WTC11 (cell line): ENCODE measurements at regions not wholly inside any gene's neighbourhood (a gene's known extent, or its start where the extent isn't known, plus 50 kb on each side); places are given as distances from the start of the nearest gene placed in this dataset.
A peak's percentile ranks its signal among the peaks of the same experiment; 100 is the strongest.

Experiments
- ATAC-seq: fragments of 200-7000 bp; cut with Tn5 transposase; 2 replicates; pipeline ENCODE4 v1.10.0; 2021; ENCODE audit warnings: mild to moderate bottlenecking, moderate library complexity
- CTCF ChIA-PET: fragments of 300-600 bp; sonication (Branson Sonifier 250); formaldehyde crosslinking; loops from one replicate; lab custom pipeline; 2021; ENCODE audit warnings: antibody characterized with exemption; lab: Charles Lee
- POLR2A ChIA-PET: fragments of 350-600 bp; sonication (Branson Sonifier 250); formaldehyde crosslinking; loops from one replicate; lab custom pipeline; 2021; ENCODE audit warnings: antibody characterized with exemption; lab: Charles Lee
- DNase-seq: peaks from one replicate; pipeline ENCODE4 v3.0.0; 2021; ENCODE audit warnings: low spot score
- H3K27ac Mint-ChIP-seq: 2 replicates; pipeline ENCODE4 v1.8.0; 2021; ENCODE audit warnings: mixed read lengths
- H3K27me3 Mint-ChIP-seq: 2 replicates; pipeline ENCODE4 v1.8.0; 2021; ENCODE audit warnings: low read depth, mild to moderate bottlenecking, moderate library complexity, mixed read lengths
- H3K36me3 Mint-ChIP-seq: 2 replicates; pipeline ENCODE4 v1.8.0; 2021; ENCODE audit warnings: mixed read lengths
- H3K4me1 Mint-ChIP-seq: 2 replicates; pipeline ENCODE4 v1.8.0; 2022; ENCODE audit warnings: mixed read lengths
- H3K4me3 Mint-ChIP-seq: 2 replicates; pipeline ENCODE4 v1.8.0; 2021; ENCODE audit warnings: mild to moderate bottlenecking, moderate library complexity, mixed read lengths
- H3K9me3 Mint-ChIP-seq: 2 replicates; pipeline ENCODE4 v1.8.0; 2021; ENCODE audit warnings: mixed read lengths
- AFF4 ChIP-seq: sonication (generic); formaldehyde crosslinking; IDR thresholded peaks from 2 replicates; pipeline ENCODE4 v1.8.1; 2023; ENCODE audit warnings: mild to moderate bottlenecking, missing genetic modification reagents, borderline replicate concordance
- ATF3 ChIP-seq: sonication (generic); formaldehyde crosslinking; conservative IDR thresholded peaks from 2 replicates; pipeline ENCODE4 v1.8.1; 2022; ENCODE audit warnings: mild to moderate bottlenecking, missing genetic modification reagents
- CBFB ChIP-seq: sonication (generic); formaldehyde crosslinking; IDR thresholded peaks from 2 replicates; pipeline ENCODE4 v1.8.1; 2022; ENCODE audit warnings: mild to moderate bottlenecking, low read depth, missing genetic modification reagents
- CDX4 ChIP-seq: fragments of 250-450 bp; sonication (Bioruptor Pico); IDR thresholded peaks from 2 replicates; pipeline ENCODE4 v1.9.0; 2021; ENCODE audit warnings: moderate library complexity, mild to moderate bottlenecking, inconsistent platforms, borderline replicate concordance
- CREB1 ChIP-seq: sonication (generic); formaldehyde crosslinking; IDR thresholded peaks from 2 replicates; pipeline ENCODE4 v1.8.0; 2023; ENCODE audit warnings: mild to moderate bottlenecking, missing genetic modification reagents
- ELF4 ChIP-seq: sonication (generic); formaldehyde crosslinking; IDR thresholded peaks from 2 replicates; pipeline ENCODE4 v1.8.1; 2022; ENCODE audit warnings: low read depth, mild to moderate bottlenecking, moderate library complexity, missing genetic modification reagents
- ERG ChIP-seq: fragments of 250-450 bp; sonication (Bioruptor Pico); IDR thresholded peaks from 2 replicates; pipeline ENCODE4 v1.8.0; 2021; ENCODE audit warnings: mild to moderate bottlenecking
- FOXP1 ChIP-seq: sonication (generic); formaldehyde crosslinking; IDR thresholded peaks from 2 replicates; pipeline ENCODE4 v1.8.0; 2022; ENCODE audit warnings: missing genetic modification reagents, mild to moderate bottlenecking, moderate library complexity, borderline replicate concordance
- IRF2 ChIP-seq: sonication (generic); formaldehyde crosslinking; IDR thresholded peaks from 2 replicates; pipeline ENCODE4 v1.8.0; 2022; ENCODE audit warnings: low read depth, missing genetic modification reagents, borderline replicate concordance
- JAZF1 ChIP-seq: fragments of 250-450 bp; sonication (Bioruptor Pico); IDR thresholded peaks from 2 replicates; pipeline ENCODE4 v1.9.0; 2021; ENCODE audit warnings: moderate library complexity, mild to moderate bottlenecking, inconsistent platforms
- NFYB ChIP-seq: sonication (generic); formaldehyde crosslinking; conservative IDR thresholded peaks from 2 replicates; pipeline ENCODE4 v1.8.0; 2022; ENCODE audit warnings: low read depth, missing genetic modification reagents
- NR2C2 ChIP-seq: sonication (generic); formaldehyde crosslinking; IDR thresholded peaks from 2 replicates; pipeline ENCODE4 v1.8.0; 2022; ENCODE audit warnings: mild to moderate bottlenecking, missing genetic modification reagents
- NR3C1 ChIP-seq: sonication (generic); formaldehyde crosslinking; conservative IDR thresholded peaks from 2 replicates; pipeline ENCODE4 v1.8.1; 2023; ENCODE audit warnings: low read depth, mild to moderate bottlenecking, missing genetic modification reagents
- TCF7 ChIP-seq: sonication (generic); formaldehyde crosslinking; IDR thresholded peaks from 2 replicates; pipeline ENCODE4 v1.8.0; 2022; ENCODE audit warnings: mild to moderate bottlenecking, low read depth, missing genetic modification reagents, moderate library complexity
- TP53 ChIP-seq: sonication (generic); formaldehyde crosslinking; IDR thresholded peaks from 2 replicates; pipeline ENCODE4 v1.8.1; 2023; ENCODE audit warnings: mild to moderate bottlenecking, missing genetic modification reagents
- ZNF317 ChIP-seq: sonication (generic); formaldehyde crosslinking; IDR thresholded peaks from 2 replicates; pipeline ENCODE4 v1.8.1; 2023; ENCODE audit warnings: low read depth, mild to moderate bottlenecking, moderate library complexity, missing genetic modification reagents, borderline replicate concordance
- ZNF396 ChIP-seq: fragments of 250-450 bp; sonication (Bioruptor Pico); IDR thresholded peaks from 2 replicates; pipeline ENCODE4 v1.8.0; 2021; ENCODE audit warnings: mild to moderate bottlenecking, moderate library complexity, borderline replicate concordance

GRCh38 chrX:21168401-21169160, 205.6 kb upstream of the CNKSR2 start:
- no peaks in the 10 kb centered on the region for H3K36me3 Mint-ChIP-seq
- no peak overlapping the region for H3K4me3 Mint-ChIP-seq
- no peaks in the 10 kb centered on the region for H3K9me3 Mint-ChIP-seq
- TF ChIP-seq FOXP1 (CRISPR knock-in tag) (no peak), NFYB (no peak), ZNF396 (CRISPR knock-in tag) (no peak), CBFB (no peak), CREB1 (no peak), TCF7 (no peak), TP53 (CRISPR knock-in tag) (no peak), ZNF317 (CRISPR knock-in tag) (no peak), ERG (CRISPR knock-in tag) (no peak)
- H3K4me1 Mint-ChIP-seq: peaks cover 10% of the 10 kb centered on the region
- H3K27me3 Mint-ChIP-seq: no peaks in the 10 kb centered on the region; the same call in 1 of the 2 replicates
- H3K27ac Mint-ChIP-seq: no peak overlapping the region
- POLR2A ChIA-PET: no interaction called here
- DNase-seq (no peak), ATAC-seq (no peak)
- CTCF ChIA-PET: no interaction called here

- no peak for DNase-seq
- POLR2A ChIA-PET: no interaction called here
- Mint-ChIP-seq H3K9me3 (no peaks in the 10 kb centered on the region), H3K4me1 (peaks cover 19% of the 10 kb centered on the region)
- TF ChIP-seq NFYB (no peak), AFF4 (no peak), NR2C2 (CRISPR knock-in tag) (no peak), ATF3 (no peak), TCF7 (no peak), CDX4 (CRISPR knock-in tag) (no peak), IRF2 (CRISPR knock-in tag) (no peak)
- TF ChIP-seq, all 79 proteins: peak for 0
- Mint-ChIP-seq H3K36me3 (no peaks in the 10 kb centered on the region), H3K27ac (no peak overlapping the region), H3K27me3 (no peaks in the 10 kb centered on the region; the same call in 1 of the 2 replicates), H3K4me3 (no peak overlapping the region)
- no peak for ATAC-seq
- CTCF ChIA-PET: no interaction called here
These were observed 203.0 kb upstream of the CNKSR2 start for GRCh38 chrX:21171181-21171580.

- Mint-ChIP-seq H3K9me3 (no peaks in the 10 kb centered on the region), H3K27ac (peak overlapping the region; percentile 81; the same call in 1 of the 2 replicates), H3K36me3 (no peaks in the 10 kb centered on the region), H3K4me3 (no peak overlapping the region), H3K27me3 (no peaks in the 10 kb centered on the region; the same call in 1 of the 2 replicates), H3K4me1 (peaks cover 16% of the 10 kb centered on the region)
- ATAC-seq (peak; percentile 68), DNase-seq (no peak)
- CTCF ChIA-PET: no interaction called here
- POLR2A ChIA-PET: no interaction called here
- no peak for TF ChIP-seq NR3C1 (CRISPR knock-in tag)
- no peak for TF ChIP-seq AFF4
- no peak for TF ChIP-seq FOXP1 (CRISPR knock-in tag)
- no peak for TF ChIP-seq ELF4
- no peak for TF ChIP-seq JAZF1 (CRISPR knock-in tag)
These were observed 199.8 kb upstream of the CNKSR2 start for GRCh38 chrX:21174439-21174838.
